Tongue (tissue), 1 donor: ENCODE measurements at regions not wholly inside any gene's neighbourhood (a gene's known extent, or its start where the extent isn't known, plus 50 kb on each side); places are given as distances from the start of the nearest gene placed in this dataset.
"Not testable (repeated sequence)": the region's sequence is repeated elsewhere in the genome, so short reads cannot be mapped to it uniquely, and the experiment has no call there.

Source experiments
- DNase-seq: peaks from one replicate; pipeline ENCODE4 v3.0.0-alpha.2; 2015

DNA sequence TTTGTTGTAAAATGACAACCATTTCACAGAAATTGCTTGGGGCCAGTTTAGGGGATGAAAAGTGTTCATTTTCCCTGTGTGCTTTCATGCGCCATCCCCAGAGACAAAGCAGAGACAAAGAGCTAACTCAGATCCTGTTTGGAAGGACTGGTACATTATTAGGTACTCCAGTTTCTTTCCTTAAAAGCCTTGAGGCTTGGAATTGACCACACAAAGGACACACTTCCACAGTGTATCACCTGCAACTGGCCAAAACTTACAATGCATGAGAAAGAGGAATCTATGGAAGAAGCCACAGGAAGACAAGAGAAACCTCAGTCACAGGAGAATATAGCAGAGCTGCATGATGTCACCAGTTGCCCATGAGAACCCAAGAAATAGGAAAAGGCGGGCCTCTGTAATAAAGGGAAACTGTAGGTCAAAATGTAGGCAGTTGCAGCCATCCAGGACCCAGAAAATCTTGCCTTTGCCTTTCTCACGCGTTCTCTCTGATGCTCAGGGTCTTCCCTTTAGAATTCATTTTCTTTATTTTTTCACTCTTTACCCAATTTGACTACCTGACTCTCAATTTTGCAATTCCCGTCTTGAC, 339.0 kb downstream of the RMST start:
- no peak for DNase-seq

DNA sequence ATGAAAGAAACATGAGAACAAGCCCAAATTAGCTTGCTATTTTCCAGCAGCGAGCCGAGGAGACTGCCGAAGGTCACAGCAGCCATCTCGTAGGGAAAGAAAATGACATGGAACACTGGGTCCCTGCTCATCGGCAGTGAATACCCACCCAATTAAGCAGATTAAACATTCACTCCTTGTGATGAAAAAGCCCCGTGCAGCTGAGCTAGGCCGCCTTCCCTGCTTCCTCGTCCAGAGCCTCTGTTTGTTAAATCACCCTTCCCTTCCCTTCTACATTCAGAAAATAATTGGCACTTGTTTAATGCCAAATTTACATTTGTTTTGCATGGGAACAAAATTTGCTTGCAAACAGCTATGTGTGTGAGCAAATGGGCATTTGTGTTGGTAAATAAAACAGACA, 342.5 kb downstream of the RMST start:
- no peak for DNase-seq

GRCh38 chr12:97813301-97813700, 350.7 kb downstream of the RMST start:
- DNase-seq: no peak

DNA sequence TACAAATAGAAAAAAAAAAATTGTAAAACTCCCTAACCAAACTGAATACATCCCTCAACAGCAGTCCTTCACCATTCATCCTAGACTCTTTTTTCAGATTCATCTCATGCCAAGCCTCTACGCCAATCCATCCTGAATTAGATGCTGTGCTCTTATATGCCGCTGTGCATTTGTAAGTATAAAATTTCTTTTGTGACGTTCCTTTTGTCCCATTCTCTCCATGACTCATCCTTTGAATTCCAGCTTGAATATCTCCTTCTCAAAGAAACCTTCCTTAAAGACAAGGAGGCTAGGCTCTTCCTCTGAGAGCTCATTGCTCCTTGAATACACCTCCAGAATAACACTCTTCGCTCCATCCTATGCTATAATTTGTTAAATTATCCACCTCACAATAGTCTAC, 359.2 kb downstream of the RMST start:
- DNase-seq: no peak

GRCh38 chr12:97835541-97835940, 372.9 kb downstream of the RMST start:
- DNase-seq: no peak

DNA sequence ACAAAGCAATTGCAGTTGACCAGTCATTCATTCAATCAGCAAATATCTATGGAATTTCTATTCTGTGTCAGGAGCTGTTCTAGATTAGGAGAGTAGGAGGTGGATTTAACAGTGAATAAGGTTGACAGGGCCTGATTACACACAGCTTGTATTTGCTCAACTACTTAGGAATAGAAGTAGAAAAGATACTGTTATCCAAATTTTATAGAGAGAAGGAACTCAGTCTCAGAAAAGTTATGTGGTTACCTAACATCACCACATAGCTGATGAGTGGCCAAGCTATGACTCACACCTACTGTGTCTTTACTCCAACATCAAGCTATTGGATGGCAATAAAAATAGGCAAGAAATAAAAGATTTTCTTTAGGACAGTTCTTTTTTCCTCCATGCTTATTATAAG, 374.8 kb downstream of the RMST start:
- no peak for DNase-seq

GRCh38 chr12:97848051-97848450, 385.4 kb downstream of the RMST start:
- DNase-seq: no peak

DNA sequence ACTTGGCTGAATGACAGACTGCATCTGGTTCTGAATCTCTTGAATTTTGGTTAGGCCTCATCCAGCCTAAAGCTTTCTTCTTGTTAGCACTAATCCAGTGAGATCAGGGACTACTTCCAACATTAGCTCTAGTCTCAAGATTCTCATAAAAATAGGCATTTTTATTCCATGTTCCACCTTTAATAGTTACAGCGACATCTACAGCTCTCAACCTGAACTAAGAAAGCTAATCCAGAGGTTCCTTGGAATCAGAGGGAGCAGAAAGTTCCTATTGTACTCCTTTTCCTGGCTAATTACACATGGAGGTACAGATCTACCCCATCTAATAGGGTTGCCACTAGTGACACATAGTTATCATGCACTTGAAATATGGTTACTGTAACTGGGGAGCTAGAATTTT, 391.9 kb downstream of the RMST start:
- DNase-seq: no peak

DNA sequence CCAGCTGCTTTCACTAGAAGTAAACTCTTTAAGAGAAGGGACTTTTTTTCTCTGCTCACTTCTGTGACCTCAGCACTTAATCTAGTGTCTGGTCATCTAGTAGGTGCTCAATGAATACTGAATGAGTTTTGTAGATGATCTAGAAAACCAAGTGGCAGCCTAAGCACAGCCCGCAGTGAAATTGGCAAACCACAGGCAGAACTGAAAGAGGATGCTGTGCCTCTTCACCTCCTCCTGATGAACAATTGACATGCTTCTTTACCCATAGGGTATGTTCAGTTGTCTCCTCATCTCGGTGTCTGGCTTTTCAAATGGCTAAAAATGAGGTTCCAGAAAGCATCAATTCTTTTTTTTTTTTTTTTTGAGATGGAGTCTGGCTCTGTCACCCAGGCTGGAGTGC, 399.5 kb downstream of the RMST start:
- no peak for DNase-seq

- DNase-seq: peak; percentile 54
These were observed 412.5 kb downstream of the RMST start for GRCh38 chr12:97875064-97875463.

GRCh38 chr12:97876780-97877179, 414.2 kb downstream of the RMST start:
- DNase-seq: no peak

DNA sequence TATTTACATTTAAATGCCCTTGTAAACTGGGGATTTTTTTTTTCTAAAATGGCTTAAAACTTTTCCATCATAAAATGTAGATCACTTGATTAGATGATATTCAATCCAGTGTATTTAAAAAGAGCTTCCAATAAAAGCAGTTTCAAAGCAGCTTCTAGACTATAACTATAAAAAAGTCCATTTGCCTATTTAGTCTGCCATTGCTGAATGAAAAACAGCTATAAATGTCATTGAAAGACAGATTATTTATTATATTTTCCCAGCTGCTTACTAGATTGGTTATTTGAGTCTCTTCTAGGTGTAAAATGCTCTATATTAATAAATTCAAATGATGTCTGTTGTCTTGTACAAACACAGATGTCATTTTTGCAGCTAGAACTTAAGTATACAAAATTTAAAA, 414.8 kb downstream of the RMST start:
- no peak for DNase-seq

- DNase-seq: no peak
These were observed 424.0 kb downstream of the RMST start for GRCh38 chr12:97886511-97887176.

GRCh38 chr12:97897881-97898280, 435.3 kb downstream of the RMST start:
- not testable (repeated sequence) for DNase-seq

DNA sequence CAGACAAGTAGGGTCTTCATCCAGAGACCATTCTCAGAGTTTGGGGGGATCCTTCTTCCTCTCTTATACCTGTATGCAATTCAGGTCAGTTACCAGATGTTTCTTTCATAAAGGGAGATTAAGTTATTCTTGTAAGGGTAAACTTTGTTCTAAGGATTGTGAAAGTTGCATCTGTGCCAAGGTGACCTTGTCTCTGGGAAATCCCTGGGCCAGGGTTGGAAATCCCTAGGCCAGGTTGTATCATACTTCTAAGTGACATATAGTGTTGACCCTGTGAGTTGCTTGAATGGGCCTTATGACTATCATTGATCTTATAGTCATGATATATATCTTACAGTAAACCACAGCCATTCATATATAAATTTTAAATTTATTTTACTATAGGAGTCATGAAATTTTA, 436.9 kb downstream of the RMST start:
- no peak for DNase-seq

DNA sequence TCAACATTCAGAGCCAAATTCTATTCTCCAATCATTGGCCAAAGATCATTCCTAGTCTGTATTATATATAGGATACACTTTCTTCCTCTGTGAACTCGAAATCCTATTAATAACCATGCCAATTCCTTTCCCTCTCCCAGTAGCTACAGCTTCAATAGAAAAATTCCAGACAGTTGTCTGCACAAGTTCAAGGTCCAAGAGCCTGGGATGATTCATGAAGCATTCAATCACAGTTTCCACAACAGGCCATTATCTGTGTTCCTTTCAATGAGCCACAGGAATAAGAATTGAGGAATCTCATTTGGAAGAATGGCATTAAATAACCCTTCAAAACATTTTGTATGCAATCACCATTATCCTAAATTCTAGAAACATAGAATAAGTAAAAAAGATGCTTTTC, 437.4 kb downstream of the RMST start:
- no peak for DNase-seq

- DNase-seq: no peak
These were observed 440.8 kb downstream of the RMST start for GRCh38 chr12:97903356-97903755.

DNA sequence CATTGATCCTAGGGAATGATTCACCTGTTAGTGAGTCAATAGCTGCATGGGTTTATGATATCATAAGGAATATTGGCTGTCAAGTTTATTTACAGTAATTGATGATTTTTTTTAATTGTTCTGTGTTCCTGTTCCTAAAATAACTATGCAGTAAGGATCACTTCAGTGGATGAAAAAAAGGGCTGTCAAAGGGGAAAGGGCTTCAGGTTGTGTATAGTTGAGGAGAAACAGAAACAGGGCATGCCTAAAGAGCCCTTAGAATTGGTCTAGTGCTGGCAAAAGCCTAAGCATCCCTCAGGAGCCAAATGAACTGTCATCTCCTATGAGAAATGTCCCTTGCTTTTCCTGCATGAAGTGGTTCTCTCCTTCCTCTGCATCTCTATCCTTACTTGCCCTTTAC, 444.9 kb downstream of the RMST start:
- DNase-seq: no peak

GRCh38 chr12:97910559-97910958, 448.0 kb downstream of the RMST start:
- no peak for DNase-seq

GRCh38 chr12:97912943-97913342, 450.3 kb downstream of the RMST start:
- no peak for DNase-seq

DNA sequence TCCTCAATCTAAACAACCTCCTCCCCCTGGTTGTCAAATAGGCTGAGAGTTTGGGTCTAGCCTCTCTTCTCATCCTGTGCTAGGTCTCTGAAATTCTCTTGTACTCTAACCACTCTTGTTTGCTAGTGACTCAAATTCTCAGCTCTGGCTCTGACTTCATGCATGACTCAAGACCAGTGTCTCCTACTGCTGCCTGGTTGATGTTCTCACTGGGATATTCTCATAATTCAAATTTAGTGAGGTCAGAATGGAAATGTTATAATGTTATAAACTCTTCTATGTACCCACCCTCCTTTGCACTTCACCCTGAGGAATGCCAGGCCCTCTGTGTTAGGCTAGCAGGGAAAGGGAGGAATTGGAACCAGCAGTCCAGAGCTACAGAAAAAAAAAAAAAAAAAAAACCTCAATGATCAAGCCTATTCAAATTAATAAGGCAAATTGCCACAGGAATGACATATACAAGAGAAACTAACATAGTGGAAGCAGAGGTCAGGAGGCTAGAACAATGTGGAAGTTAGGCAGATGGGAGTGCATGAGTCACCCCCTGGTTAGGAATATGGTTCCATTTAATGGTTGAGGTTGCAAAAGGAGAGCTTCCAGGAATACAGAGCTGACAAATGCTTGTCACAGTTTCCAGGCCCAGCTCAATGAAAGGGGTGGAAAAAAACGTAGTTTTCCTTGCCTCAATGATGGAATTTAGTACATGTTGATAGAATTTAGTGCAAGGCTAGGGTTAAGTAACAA, 459.5 kb downstream of the RMST start:
- no peak for DNase-seq

GRCh38 chr12:97923546-97923945, 460.9 kb downstream of the RMST start:
- no peak for DNase-seq

DNA sequence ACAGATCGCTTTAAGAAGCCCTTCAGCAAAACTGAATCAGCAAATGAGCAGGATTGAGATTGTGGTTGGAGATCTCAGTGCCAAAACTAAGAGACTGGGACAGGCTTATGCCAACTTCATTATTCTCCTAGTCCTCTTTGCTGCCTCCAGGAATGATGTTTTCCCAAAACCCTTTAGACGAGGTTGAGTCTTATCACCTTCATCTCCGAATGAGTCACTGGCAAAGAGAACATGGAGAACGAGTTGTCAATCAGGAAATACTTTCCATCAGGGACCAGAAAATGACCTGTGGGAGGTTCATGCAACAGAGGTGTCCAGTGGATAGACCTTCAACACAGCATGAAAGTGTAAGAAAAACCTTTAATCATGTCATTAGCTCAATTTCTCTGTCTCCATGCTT, 461.5 kb downstream of the RMST start:
- DNase-seq: no peak

- no peak for DNase-seq
These were observed 465.4 kb downstream of the RMST start for GRCh38 chr12:97927977-97928376.
